ENCODE measurements at regions not wholly inside any gene's neighbourhood (a gene's known extent, or its start where the extent isn't known, plus 50 kb on each side); places are given as distances from the start of the nearest gene placed in this dataset.

DNA sequence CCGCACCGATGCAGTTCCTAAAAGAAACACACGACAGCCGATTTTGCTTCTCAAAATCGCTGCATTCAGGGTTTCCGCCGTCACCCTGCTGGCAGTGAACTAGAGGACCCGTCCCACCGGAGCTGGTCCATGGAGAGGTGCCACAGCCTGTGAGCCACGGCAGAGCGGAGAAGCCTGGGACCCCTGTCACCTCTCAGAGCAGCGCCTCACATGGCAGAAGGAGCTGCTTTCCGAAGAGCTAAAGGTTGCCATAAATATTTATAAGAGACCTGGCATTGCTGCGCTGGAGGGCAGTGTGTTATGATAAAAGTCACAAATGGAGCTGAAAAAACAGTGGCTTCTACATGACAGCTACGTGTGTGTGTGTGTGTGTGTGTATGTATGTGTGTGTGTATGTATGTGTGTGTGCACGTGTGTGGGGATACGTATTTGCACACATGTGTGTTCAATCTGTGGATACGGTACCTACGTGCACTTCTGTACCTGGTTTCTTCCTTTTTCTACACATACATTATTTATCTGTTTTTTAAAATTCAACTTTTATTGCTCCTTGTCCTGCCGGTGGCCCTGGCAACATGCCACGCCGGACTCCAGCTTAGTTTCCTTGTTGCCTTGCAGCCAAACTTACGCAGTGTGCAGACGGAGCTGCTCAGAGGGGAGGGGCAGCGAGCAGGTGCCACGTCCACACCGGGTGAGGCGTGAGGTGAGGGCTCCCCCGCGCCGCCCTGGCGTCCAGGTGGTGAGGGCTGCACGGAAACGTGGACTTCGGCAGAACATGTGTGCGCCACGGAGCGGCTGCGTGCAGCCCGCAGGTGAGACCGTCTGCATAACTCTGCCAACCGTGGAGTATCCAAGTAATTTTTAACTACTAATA is 115.2 kb upstream of the PITRM1 start:
- no peak overlapping the region for H3K9ac ChIP-seq (ENCODE audit: low read depth, low read length)
- H3K4me3 ChIP-seq (ENCODE audit: low read length), result no peak overlapping the region
- H3K9me3 ChIP-seq (ENCODE audit: insufficient read depth, low read depth, low read length), result no peaks in the 10 kb centered on the region
- no peaks in the 10 kb centered on the region for H3K4me1 ChIP-seq (ENCODE audit: insufficient read depth, low read length)
- H3K27ac ChIP-seq (ENCODE audit: low read length), result no peak overlapping the region
- H3K36me3 ChIP-seq (ENCODE audit: insufficient read depth, low read depth, low read length), result no peaks in the 10 kb centered on the region
- H3K27me3 ChIP-seq (ENCODE audit: insufficient read depth, low read length), result no peaks in the 10 kb centered on the region

DNA sequence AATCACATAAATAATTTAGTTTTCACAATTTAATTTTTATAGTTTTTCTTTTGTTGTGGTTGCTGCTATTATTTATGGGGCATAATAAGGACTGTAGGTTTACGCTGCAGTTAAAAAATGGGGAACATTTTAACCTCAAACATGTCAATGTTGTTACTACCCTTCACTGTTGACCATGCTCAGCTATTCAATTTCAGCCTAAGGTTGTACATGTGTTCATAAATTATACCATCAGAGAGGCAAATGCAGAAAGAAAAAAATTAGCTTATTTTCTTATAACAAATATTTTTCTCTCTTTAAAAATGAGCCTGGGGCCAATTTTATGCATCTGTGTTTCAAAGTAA is 110.1 kb upstream of the PITRM1 start:
- H3K4me3 ChIP-seq (ENCODE audit: low read length), result no peak overlapping the region
- H3K9me3 ChIP-seq (ENCODE audit: insufficient read depth, low read depth, low read length), result no peaks in the 10 kb centered on the region
- no peaks in the 10 kb centered on the region for H3K4me1 ChIP-seq (ENCODE audit: insufficient read depth, low read length)
- H3K27me3 ChIP-seq (ENCODE audit: insufficient read depth, low read length), result no peaks in the 10 kb centered on the region
- no peak overlapping the region for H3K27ac ChIP-seq (ENCODE audit: low read length)
- H3K36me3 ChIP-seq (ENCODE audit: insufficient read depth, low read depth, low read length), result no peaks in the 10 kb centered on the region
- no peak overlapping the region for H3K9ac ChIP-seq (ENCODE audit: low read depth, low read length)

DNA sequence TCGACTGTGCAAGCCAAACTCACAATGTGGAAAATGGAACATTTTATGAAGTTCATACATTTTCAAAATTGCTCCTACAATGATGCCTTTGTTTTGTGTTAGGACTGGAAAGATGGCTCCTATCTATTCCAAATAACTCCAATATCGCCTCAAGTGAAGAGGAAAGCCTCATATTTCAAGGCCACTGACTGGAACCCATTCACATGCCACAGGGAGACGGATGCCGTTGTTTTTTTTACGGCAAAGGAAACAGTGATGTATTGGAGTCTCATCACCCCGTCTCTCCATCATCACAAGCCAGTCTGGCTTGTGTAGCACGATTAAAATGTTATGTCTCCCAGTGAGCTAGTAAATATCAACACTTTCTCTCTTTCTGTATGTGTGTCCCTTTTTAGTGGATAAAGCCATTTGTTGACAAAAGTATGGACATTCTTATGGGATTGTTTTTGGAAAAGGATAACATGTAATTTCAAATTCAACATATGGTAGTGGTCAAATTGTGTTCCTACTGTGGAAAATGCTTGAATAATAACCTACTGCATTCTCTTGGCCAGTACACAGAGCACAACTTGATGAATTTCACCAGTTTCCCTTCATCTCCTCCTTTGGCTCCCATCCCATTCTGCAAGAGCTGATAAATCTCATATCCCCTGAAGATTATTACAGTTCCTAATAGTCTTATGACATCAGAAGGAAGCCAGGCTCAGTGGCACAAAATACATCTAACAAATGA is 109.5 kb upstream of the PITRM1 start:
- Histone ChIP-seq H3K4me1 (ENCODE audit: insufficient read depth, low read length) (no peaks in the 10 kb centered on the region), H3K27ac (ENCODE audit: low read length) (no peak overlapping the region), H3K4me3 (ENCODE audit: low read length) (no peak overlapping the region), H3K36me3 (ENCODE audit: insufficient read depth, low read depth, low read length) (no peaks in the 10 kb centered on the region), H3K27me3 (ENCODE audit: insufficient read depth, low read length) (no peaks in the 10 kb centered on the region), H3K9me3 (ENCODE audit: insufficient read depth, low read depth, low read length) (no peaks in the 10 kb centered on the region), H3K9ac (ENCODE audit: low read depth, low read length) (no peak overlapping the region)

DNA sequence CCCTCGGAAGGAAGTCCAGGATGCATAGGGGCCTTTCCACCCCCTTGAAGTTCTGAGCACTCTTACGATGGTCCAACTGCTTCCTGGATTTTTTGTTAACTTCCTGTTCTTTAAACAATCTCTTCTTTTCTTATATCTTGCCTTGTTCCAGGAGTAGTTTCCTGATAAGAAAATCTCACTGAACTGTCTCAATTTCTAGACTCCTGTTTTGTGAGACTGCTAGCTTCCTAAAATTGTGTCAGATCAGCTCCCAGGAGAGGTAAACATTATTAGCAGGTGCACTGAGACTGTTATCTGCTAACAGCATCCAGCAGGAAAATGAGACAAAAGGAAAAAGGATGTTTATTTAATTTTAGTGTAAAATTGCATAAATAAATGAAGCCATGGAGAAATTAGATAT is 106.2 kb upstream of the PITRM1 start:
- H3K27ac ChIP-seq (ENCODE audit: low read length), result no peak overlapping the region
- no peaks in the 10 kb centered on the region for H3K9me3 ChIP-seq (ENCODE audit: insufficient read depth, low read depth, low read length)
- H3K36me3 ChIP-seq (ENCODE audit: insufficient read depth, low read depth, low read length), result no peaks in the 10 kb centered on the region
- H3K4me3 ChIP-seq (ENCODE audit: low read length), result no peak overlapping the region
- no peak overlapping the region for H3K9ac ChIP-seq (ENCODE audit: low read depth, low read length)
- H3K27me3 ChIP-seq (ENCODE audit: insufficient read depth, low read length), result no peaks in the 10 kb centered on the region
- no peaks in the 10 kb centered on the region; the same call in 1 of the 2 replicates for H3K4me1 ChIP-seq (ENCODE audit: insufficient read depth, low read length)

DNA sequence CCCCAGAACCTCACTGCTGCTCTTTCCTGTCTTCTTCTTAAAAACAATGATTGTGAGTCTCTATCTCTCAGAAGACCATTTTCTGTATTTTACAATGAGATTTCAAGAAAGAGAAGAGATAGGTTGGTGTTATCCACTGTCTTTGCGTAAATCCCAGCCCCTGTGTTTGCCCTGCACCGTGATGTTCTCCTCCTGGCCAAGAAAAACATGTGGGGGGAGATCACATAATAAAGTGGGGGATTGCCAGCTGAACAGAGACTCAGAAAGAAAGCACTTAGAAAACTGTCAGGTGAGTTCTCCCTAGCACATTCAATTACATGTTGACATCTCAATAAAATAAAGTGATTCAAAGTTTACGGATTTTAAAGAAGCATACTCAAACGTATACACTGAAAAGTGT is 105.0 kb upstream of the PITRM1 start:
- H3K4me3 ChIP-seq (ENCODE audit: low read length), result no peak overlapping the region
- peaks cover 8% of the 10 kb centered on the region; the same call in 1 of the 2 replicates for H3K4me1 ChIP-seq (ENCODE audit: insufficient read depth, low read length)
- no peaks in the 10 kb centered on the region for H3K27me3 ChIP-seq (ENCODE audit: insufficient read depth, low read length)
- no peaks in the 10 kb centered on the region for H3K36me3 ChIP-seq (ENCODE audit: insufficient read depth, low read depth, low read length)
- H3K9ac ChIP-seq (ENCODE audit: low read depth, low read length), result no peak overlapping the region
- H3K27ac ChIP-seq (ENCODE audit: low read length), result no peak overlapping the region
- no peaks in the 10 kb centered on the region for H3K9me3 ChIP-seq (ENCODE audit: insufficient read depth, low read depth, low read length)

DNA sequence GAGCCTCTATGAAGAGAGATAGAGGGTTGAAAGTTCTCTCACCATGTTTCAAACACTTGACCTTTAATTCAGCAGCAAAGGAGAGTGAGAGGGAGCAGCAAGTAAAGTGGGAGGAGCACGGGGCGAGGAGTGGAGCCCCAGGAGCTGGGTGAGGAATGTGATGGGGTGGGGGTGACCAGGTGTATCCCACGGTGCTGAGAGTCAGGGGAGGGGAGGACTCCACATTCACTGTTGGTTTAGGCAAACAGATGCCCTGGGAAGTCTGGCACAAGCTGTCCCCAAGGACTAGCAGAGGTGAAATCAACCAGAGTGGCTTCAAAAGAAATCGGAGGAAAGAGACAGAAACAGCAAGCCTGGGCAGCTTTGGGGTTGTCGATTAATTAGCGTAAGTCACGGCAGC is 101.8 kb upstream of the PITRM1 start:
- Histone ChIP-seq H3K27me3 (ENCODE audit: insufficient read depth, low read length) (no peaks in the 10 kb centered on the region; the same call in 1 of the 2 replicates), H3K9ac (ENCODE audit: low read depth, low read length) (no peak overlapping the region), H3K4me3 (ENCODE audit: low read length) (no peak overlapping the region), H3K4me1 (ENCODE audit: insufficient read depth, low read length) (peaks cover 27% of the 10 kb centered on the region; the same call in 1 of the 2 replicates), H3K36me3 (ENCODE audit: insufficient read depth, low read depth, low read length) (no peaks in the 10 kb centered on the region), H3K9me3 (ENCODE audit: insufficient read depth, low read depth, low read length) (no peaks in the 10 kb centered on the region), H3K27ac (ENCODE audit: low read length) (no peak overlapping the region)

DNA sequence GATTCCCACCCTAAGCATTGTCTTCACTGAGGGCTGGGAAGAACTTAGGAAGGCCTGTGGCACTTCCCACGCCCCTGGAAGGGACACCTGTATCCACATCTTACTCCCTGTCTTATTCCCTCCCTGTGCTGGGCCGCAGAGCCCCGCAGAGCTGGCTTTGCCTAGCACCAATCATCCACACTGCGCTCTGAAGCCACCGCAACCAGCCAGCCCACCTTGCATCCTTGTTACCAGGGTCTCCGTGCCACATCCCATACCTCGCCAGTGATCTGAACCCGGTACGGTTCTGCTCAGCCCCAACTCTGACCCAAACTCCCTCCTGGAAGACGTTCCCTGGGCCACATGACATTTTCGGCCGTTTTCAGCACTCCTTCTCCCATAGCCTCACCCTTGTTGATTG is 101.4 kb upstream of the PITRM1 start:
- H3K9me3 ChIP-seq (ENCODE audit: insufficient read depth, low read depth, low read length), result no peaks in the 10 kb centered on the region
- H3K4me3 ChIP-seq (ENCODE audit: low read length), result no peak overlapping the region
- H3K4me1 ChIP-seq (ENCODE audit: insufficient read depth, low read length), result peaks cover 27% of the 10 kb centered on the region; the same call in 1 of the 2 replicates
- no peaks in the 10 kb centered on the region for H3K36me3 ChIP-seq (ENCODE audit: insufficient read depth, low read depth, low read length)
- H3K9ac ChIP-seq (ENCODE audit: low read depth, low read length), result no peak overlapping the region
- H3K27me3 ChIP-seq (ENCODE audit: insufficient read depth, low read length), result no peaks in the 10 kb centered on the region; the same call in 1 of the 2 replicates
- H3K27ac ChIP-seq (ENCODE audit: low read length), result no peak overlapping the region

GRCh38 chr10:3272300-3272699 is 99.7 kb upstream of the PITRM1 start:
- Histone ChIP-seq H3K27me3 (ENCODE audit: insufficient read depth, low read length) (no peaks in the 10 kb centered on the region; the same call in 1 of the 2 replicates), H3K9me3 (ENCODE audit: insufficient read depth, low read depth, low read length) (no peaks in the 10 kb centered on the region), H3K4me3 (ENCODE audit: low read length) (peak overlapping the region; percentile 21; the same call in 1 of the 2 replicates), H3K9ac (ENCODE audit: low read depth, low read length) (no peak overlapping the region), H3K36me3 (ENCODE audit: insufficient read depth, low read depth, low read length) (no peaks in the 10 kb centered on the region), H3K4me1 (ENCODE audit: insufficient read depth, low read length) (peaks cover 27% of the 10 kb centered on the region; the same call in 1 of the 2 replicates), H3K27ac (ENCODE audit: low read length) (no peak overlapping the region)

GRCh38 chr10:3271354-3272115 is 99.0 kb upstream of the PITRM1 start:
- no peak overlapping the region for H3K4me3 ChIP-seq (ENCODE audit: low read length)
- no peak overlapping the region for H3K9ac ChIP-seq (ENCODE audit: low read depth, low read length)
- H3K9me3 ChIP-seq (ENCODE audit: insufficient read depth, low read depth, low read length), result no peaks in the 10 kb centered on the region
- H3K36me3 ChIP-seq (ENCODE audit: insufficient read depth, low read depth, low read length), result no peaks in the 10 kb centered on the region
- peaks cover 27% of the 10 kb centered on the region; the same call in 1 of the 2 replicates for H3K4me1 ChIP-seq (ENCODE audit: insufficient read depth, low read length)
- H3K27me3 ChIP-seq (ENCODE audit: insufficient read depth, low read length), result no peaks in the 10 kb centered on the region; the same call in 1 of the 2 replicates
- H3K27ac ChIP-seq (ENCODE audit: low read length), result no peak overlapping the region

- Histone ChIP-seq H3K27me3 (ENCODE audit: insufficient read depth, low read length) (no peaks in the 10 kb centered on the region; the same call in 1 of the 2 replicates), H3K9me3 (ENCODE audit: insufficient read depth, low read depth, low read length) (no peaks in the 10 kb centered on the region), H3K36me3 (ENCODE audit: insufficient read depth, low read depth, low read length) (no peaks in the 10 kb centered on the region)
These were observed 98.2 kb upstream of the PITRM1 start for GRCh38 chr10:3270577-3271316.

DNA sequence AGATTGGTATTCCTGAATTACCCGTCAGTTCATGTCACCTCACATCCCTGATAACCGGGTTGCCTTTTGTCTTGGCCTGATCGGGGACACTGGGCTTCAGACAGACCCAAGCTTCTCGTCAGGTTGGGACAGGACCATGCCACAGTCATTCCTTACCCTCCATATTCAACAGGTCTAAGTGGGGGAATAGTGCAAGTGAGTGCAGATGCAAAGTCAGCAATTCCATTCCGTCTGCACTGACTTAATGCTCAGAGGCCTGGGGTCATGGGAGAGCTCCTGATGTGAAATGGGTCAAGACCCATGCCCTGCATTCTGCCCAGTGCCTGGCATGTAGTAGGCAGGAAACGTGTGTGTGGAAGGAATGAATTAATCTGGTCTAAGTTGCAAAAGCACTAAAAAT is 95.4 kb upstream of the PITRM1 start:
- Histone ChIP-seq H3K9ac (ENCODE audit: low read depth, low read length) (no peak overlapping the region), H3K27ac (ENCODE audit: low read length) (no peak overlapping the region), H3K4me1 (ENCODE audit: insufficient read depth, low read length) (peaks cover 36% of the 10 kb centered on the region; the same call in 1 of the 2 replicates), H3K27me3 (ENCODE audit: insufficient read depth, low read length) (no peaks in the 10 kb centered on the region; the same call in 1 of the 2 replicates), H3K36me3 (ENCODE audit: insufficient read depth, low read depth, low read length) (no peaks in the 10 kb centered on the region), H3K4me3 (ENCODE audit: low read length) (no peak overlapping the region), H3K9me3 (ENCODE audit: insufficient read depth, low read depth, low read length) (no peaks in the 10 kb centered on the region)

More at GRCh38 chr10:3270577-3271316, 98.2 kb upstream of the PITRM1 start:
- Histone ChIP-seq H3K9ac (ENCODE audit: low read depth, low read length) (no peak overlapping the region), H3K4me3 (ENCODE audit: low read length) (no peak overlapping the region), H3K27ac (ENCODE audit: low read length) (no peak overlapping the region), H3K4me1 (ENCODE audit: insufficient read depth, low read length) (peaks cover 27% of the 10 kb centered on the region; the same call in 1 of the 2 replicates)

Measured in iPS-20b (cell line).